IgD-negative memory B cell (primary cell): ENCODE measurements at regions not wholly inside any gene's neighbourhood (a gene's known extent, or its start where the extent isn't known, plus 50 kb on each side); places are given as distances from the start of the nearest gene placed in this dataset.

Source experiments
- H3K27ac Mint-ChIP-seq, 3 donors: one replicate each; pipeline ENCODE4 v1.8.0; 2020 to 2022; ENCODE audit warnings: mild to moderate bottlenecking in 3 of 3, mixed read lengths in 3 of 3, moderate library complexity in 1 of 3
- H3K27me3 Mint-ChIP-seq: one replicate; pipeline ENCODE4 v1.8.0; 2021; ENCODE audit warnings: mixed read lengths
- H3K36me3 Mint-ChIP-seq: one replicate; pipeline ENCODE4 v1.8.0; 2020; ENCODE audit warnings: mild to moderate bottlenecking, mixed read lengths
- H3K4me1 Mint-ChIP-seq, 3 donors: one replicate each; pipeline ENCODE4 v1.8.0; 2020 to 2022; ENCODE audit warnings: mixed read lengths in 3 of 3, mild to moderate bottlenecking in 1 of 3
- H3K4me3 Mint-ChIP-seq, 4 donors: one replicate each; pipeline ENCODE4 v1.8.0; 2020 to 2022; ENCODE audit warnings: mild to moderate bottlenecking in 4 of 4, mixed read lengths in 4 of 4, moderate library complexity in 3 of 4
- H3K9me3 Mint-ChIP-seq, 3 donors: one replicate each; pipeline ENCODE4 v1.8.0; 2020 to 2021; ENCODE audit warnings: mixed read lengths in 3 of 3, mild to moderate bottlenecking in 1 of 3

DNA sequence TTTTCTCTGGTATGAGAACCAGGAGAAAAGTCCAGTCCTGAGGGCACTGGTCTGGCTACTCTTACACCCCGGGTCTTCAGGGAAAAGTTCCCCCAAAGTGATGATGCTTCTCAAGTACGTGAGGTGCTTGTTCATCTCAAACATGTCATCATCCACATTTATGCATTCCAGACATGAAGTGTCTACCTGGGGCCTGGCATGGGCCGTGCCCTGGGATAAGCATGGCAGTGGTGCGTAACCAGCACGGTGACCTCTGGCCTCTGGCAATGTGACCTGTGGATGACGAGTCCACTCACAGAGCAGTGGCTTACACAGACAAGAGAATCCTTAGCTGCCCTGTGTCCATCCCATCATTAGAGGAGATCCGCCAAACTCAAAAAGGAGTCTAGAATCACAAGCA, 74.8 kb upstream of the LGALSL start:
- Mint-ChIP-seq H3K9me3 (no peaks in the 10 kb centered on the region), H3K4me1 (peaks cover 0 to 3% (median 2%) of the 10 kb centered on the region in 3 donors), H3K36me3 (peaks cover 3% of the 10 kb centered on the region), H3K27me3 (peaks cover 10% of the 10 kb centered on the region), H3K27ac (no peak overlapping the region), H3K4me3 (no peak overlapping the region)

DNA sequence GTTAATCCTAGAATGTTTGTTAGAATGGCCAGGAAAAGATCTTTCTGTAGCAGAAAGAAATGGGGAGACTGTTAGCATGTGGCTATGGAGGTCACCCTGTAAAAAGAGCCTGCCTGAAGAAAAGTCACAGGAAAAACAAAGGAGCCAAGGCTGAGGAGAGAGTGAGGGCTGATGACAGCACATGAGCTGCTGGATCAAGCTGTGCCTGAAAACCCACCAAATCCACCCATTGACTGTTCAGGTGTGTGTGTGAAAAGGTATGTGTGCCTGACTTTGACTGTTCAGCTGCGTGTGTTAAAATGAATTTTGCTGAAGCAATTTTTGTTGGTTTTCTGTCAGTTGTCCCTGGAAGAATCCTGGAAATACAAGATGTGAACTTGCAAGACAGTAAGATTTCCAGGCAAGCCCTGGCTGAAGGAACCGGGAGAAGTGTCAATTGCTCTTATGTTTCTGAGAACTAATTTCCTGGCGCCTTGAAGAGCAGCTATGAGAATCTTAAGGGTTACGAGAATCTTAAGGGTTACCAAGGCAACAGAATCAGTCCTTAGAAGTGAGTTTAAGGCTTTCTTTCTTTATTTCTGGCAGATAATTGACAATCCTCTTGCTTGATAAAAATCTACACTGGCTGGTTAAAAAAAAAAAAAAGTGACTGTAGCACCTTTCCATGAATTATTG, 73.0 kb upstream of the LGALSL start:
- no peaks in the 10 kb centered on the region for H3K9me3 Mint-ChIP-seq
- no peak overlapping the region for H3K27ac Mint-ChIP-seq
- peaks cover 3% of the 10 kb centered on the region for H3K36me3 Mint-ChIP-seq
- peaks cover 0 to 3% (median 2%) of the 10 kb centered on the region in 3 donors for H3K4me1 Mint-ChIP-seq
- H3K27me3 Mint-ChIP-seq, result peaks cover 6% of the 10 kb centered on the region
- H3K4me3 Mint-ChIP-seq, result no peak overlapping the region

DNA sequence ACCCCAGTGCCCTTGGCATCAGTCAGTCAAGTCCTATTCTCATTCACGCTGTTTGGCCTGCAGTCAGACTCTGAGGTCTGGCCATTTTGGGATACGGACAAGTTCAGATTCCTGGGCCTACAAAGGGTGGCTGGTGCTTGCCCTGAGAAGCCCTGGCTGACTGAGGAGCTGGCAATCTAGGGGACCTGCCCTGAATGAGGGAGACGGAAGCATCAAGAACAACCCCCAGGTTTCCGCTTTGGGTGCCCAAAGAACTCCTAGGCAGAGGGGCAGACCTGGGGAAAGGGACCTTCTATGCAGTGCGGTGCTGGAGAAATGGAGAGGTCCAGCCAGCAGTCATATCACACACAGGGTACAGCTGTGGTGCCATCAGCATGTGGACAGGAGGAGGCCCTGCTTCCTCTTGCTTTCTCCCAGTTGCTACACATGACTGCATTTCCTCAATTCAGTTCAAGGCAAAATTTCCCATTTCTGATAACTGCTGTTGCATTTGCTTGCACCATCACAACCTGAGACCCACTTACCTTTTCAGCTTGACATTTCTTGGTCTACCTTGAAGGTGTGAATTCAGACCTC, 70.9 kb upstream of the LGALSL start:
- peaks cover 2% of the 10 kb centered on the region for H3K27me3 Mint-ChIP-seq
- no peaks in the 10 kb centered on the region for H3K9me3 Mint-ChIP-seq
- peaks cover 0 to 2% (median 0%) of the 10 kb centered on the region in 3 donors for H3K4me1 Mint-ChIP-seq
- no peak overlapping the region for H3K27ac Mint-ChIP-seq
- H3K4me3 Mint-ChIP-seq, result no peak overlapping the region
- H3K36me3 Mint-ChIP-seq, result peaks cover 2% of the 10 kb centered on the region

DNA sequence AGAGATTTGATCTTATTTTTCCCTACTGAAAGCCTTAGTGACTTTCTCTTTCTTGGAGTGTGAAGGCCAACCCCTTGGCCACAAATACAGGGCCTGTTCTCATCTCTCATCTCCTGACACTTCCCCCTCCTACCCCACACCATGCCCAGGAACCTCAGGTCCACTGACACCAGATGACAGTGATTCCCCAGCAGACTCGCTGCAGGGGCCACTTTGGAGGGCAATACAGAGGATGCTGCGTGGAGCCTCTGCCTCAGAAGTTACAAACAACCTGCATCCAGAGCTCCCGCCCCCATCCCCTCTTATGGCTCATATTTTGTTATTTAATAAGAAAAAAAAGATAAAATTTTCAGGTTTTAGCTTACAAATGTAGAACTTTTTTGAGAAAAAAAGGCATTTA, 70.1 kb upstream of the LGALSL start:
- Mint-ChIP-seq H3K4me1 (peaks cover 0 to 2% (median 0%) of the 10 kb centered on the region in 3 donors), H3K36me3 (peaks cover 2% of the 10 kb centered on the region), H3K27me3 (no peaks in the 10 kb centered on the region), H3K9me3 (no peaks in the 10 kb centered on the region), H3K27ac (no peak overlapping the region), H3K4me3 (no peak overlapping the region)

DNA sequence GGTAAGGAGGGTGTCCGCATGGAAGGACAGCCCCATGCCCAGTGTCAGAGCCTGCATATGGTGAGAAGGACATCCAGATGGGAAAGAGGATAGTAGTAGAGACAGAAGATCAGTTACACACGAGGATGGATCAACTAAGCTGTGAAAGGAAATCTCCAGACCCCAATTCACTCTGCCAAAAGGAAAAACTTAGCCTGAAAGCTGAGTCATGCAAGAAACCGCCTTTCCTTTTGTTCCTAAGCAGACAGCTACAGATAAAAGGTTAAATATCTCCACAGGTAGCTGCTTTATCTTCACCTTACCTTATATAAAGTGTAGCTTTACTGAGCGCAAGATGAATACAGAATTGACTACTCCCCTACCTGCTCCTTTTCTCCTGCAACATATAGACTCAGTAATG, 67.3 kb upstream of the LGALSL start:
- H3K4me3 Mint-ChIP-seq, result peak overlapping the region in 1 of 4 donors; percentile 19
- H3K36me3 Mint-ChIP-seq, result peaks cover 5% of the 10 kb centered on the region
- no peak overlapping the region for H3K27ac Mint-ChIP-seq
- H3K4me1 Mint-ChIP-seq, result peaks cover 0 to 2% (median 0%) of the 10 kb centered on the region in 3 donors
- H3K27me3 Mint-ChIP-seq, result no peaks in the 10 kb centered on the region
- peaks cover 0 to 14% (median 4%) of the 10 kb centered on the region in 3 donors for H3K9me3 Mint-ChIP-seq

DNA sequence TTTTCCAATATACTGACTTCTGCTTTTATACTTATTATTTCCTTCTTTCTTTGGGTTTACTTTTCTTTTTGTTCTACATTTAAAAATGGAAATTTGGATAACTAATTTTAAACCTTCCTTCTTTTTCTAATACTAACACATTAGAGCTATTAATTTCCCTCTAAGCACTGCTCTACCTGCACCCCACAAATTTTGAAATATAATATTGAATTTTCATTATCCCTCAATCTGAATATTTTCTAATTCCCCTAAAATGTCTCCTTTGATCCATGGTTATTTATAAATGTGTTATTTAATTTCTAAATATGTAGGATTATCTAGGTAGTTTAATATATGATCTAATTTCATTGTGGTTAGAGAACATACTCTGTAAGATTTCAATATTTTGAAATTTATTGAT, 63.4 kb upstream of the LGALSL start:
- Mint-ChIP-seq H3K27ac (no peak overlapping the region), H3K9me3 (peaks cover 0 to 14% (median 4%) of the 10 kb centered on the region in 3 donors), H3K27me3 (peaks cover 2% of the 10 kb centered on the region), H3K4me1 (no peaks in the 10 kb centered on the region), H3K4me3 (no peak overlapping the region), H3K36me3 (peaks cover 7% of the 10 kb centered on the region)

DNA sequence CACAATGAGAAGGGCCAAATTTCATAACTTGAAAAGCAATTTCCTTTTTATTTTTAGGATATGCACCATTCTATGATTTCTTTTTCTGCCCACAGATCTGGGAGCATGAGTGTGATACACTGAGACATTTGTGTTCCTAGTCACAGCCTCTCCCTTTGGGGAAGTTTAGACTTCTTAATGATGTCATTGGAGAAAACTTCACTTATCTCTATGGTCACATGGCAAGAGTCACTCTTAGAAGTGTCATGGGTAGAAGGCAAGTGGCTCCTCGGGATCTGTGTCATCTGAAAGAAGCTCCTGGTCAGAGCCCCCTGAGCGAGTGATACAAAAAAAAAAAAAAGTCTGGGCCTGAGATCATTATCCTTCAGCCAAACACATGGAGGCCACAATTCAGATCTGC, 62.5 kb upstream of the LGALSL start:
- Mint-ChIP-seq H3K27ac (no peak overlapping the region), H3K36me3 (peaks cover 7% of the 10 kb centered on the region), H3K27me3 (peaks cover 2% of the 10 kb centered on the region), H3K9me3 (peaks cover 0 to 14% (median 4%) of the 10 kb centered on the region in 3 donors), H3K4me3 (no peak overlapping the region), H3K4me1 (no peaks in the 10 kb centered on the region)

DNA sequence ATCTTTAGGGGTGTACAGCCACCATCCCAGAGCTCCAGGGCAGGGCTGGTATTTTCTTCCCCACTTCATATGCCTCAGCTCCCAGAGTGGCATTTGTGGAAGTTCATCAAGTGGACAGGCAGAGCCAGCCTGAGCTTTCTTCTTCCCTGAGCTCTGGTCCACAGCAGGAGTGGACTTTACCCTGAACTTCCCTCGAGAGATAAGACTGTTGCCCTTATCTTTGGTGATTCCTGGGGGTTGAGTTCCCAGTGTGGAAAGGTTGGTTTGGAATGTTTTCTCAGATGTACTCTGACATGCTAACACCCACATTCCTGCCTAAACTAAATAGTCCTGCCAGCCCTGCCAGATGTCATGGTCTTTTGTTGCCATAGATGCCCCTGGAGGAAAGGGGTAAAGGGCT, 62.0 kb upstream of the LGALSL start:
- H3K27ac Mint-ChIP-seq, result no peak overlapping the region
- no peaks in the 10 kb centered on the region for H3K4me1 Mint-ChIP-seq
- H3K9me3 Mint-ChIP-seq, result peaks cover 0 to 14% (median 4%) of the 10 kb centered on the region in 3 donors
- peaks cover 7% of the 10 kb centered on the region for H3K36me3 Mint-ChIP-seq
- no peak overlapping the region for H3K4me3 Mint-ChIP-seq
- peaks cover 2% of the 10 kb centered on the region for H3K27me3 Mint-ChIP-seq

DNA sequence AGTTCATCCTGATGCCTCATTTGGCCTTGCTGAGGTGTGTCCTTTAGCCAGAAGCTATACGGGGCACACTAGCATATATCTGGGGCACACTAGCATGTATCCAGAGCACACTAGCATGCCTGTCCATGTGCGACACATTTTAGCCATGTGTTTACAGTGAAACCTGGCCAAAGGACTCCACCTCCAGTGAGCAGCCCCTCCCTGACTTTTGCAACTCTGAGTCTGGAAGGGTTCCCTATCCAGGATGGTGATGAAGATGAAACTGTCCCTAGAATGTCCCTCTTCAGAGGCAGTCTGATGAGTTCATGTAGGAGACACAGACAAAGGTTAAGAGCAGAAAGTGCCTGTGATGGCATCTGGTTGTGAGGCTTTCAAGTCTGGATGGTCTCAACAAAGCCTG, 61.4 kb upstream of the LGALSL start:
- no peak overlapping the region for H3K4me3 Mint-ChIP-seq
- H3K36me3 Mint-ChIP-seq, result peaks cover 7% of the 10 kb centered on the region
- no peaks in the 10 kb centered on the region for H3K4me1 Mint-ChIP-seq
- H3K27me3 Mint-ChIP-seq, result peaks cover 2% of the 10 kb centered on the region
- peaks cover 0 to 14% (median 4%) of the 10 kb centered on the region in 3 donors for H3K9me3 Mint-ChIP-seq
- no peak overlapping the region for H3K27ac Mint-ChIP-seq

DNA sequence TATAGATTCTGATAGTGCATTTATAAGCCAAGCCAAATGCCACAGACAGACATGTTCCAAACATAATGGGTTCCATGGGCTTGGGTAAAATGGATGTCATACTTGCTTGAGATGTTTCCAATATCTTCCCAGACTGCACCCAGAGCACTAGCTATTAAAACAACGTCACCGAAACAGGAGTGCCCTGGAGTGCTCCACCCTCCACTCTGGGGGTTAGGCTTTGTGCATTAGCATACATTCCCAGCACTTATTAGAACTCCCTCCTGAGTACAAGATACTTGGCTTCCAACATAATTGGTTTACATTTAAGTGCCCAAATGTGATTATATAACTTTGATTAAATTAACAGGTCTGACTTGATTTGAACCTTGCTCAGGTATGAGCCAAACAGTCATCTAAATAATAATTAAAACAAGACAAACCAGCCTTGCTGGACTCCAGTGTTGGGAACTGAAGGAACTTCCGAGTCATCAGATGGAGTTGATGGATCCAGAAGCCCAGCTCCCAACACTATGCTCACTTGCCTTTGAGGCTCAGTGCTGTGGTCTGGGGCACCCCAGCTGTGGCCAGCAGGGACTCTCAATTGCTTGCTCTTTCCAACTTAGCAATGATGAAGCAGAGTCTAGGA, 60.5 kb upstream of the LGALSL start:
- H3K36me3 Mint-ChIP-seq, result peaks cover 7% of the 10 kb centered on the region
- H3K27ac Mint-ChIP-seq, result no peak overlapping the region
- peaks cover 0 to 14% (median 4%) of the 10 kb centered on the region in 3 donors for H3K9me3 Mint-ChIP-seq
- H3K4me1 Mint-ChIP-seq, result peaks cover 0 to 2% (median 0%) of the 10 kb centered on the region in 3 donors
- H3K4me3 Mint-ChIP-seq, result no peak overlapping the region
- peaks cover 2% of the 10 kb centered on the region for H3K27me3 Mint-ChIP-seq

DNA sequence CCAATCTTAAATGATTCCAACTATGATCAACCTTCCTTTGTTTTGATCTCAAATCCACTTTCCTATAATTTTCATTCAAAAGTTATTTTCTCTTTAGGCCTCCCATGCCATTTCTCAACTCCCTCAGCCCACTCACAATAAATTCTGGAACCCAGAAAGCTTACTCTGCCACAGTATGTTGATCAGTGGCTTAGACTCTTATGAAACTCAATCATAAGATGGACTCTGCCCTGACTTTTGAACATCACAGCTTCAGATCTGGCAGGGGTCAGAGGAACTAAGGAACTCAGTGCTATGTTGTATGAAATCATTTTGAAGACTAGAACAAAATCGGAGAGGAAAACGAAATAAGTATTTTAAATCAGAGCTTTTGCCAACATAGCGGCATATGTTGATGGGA, 59.8 kb upstream of the LGALSL start:
- peaks cover 2% of the 10 kb centered on the region for H3K27me3 Mint-ChIP-seq
- H3K9me3 Mint-ChIP-seq, result peaks cover 0 to 14% (median 4%) of the 10 kb centered on the region in 3 donors
- peaks cover 0 to 2% (median 2%) of the 10 kb centered on the region in 3 donors for H3K4me1 Mint-ChIP-seq
- no peak overlapping the region for H3K4me3 Mint-ChIP-seq
- H3K36me3 Mint-ChIP-seq, result peaks cover 7% of the 10 kb centered on the region
- no peak overlapping the region for H3K27ac Mint-ChIP-seq

DNA sequence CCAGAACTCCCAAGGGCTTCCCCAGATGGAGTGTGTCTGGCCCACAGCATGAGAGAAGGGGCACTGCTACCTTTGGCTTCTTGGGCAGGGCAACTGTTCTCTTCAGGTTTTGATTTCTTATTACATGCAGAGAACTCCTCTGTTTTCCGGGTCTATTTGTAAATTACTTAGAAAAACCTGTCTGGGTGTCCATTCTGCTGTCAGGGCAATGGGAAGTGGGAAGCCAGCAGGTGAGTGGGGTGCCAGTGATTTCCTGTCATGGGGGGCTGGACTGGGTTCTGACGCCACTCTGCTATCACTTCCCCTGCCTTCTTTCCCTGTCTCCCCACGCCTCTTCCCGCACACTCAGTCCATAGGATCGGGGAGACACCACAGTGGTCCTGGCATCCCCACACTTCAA, 58.0 kb upstream of the LGALSL start:
- Mint-ChIP-seq H3K27me3 (peaks cover 5% of the 10 kb centered on the region), H3K9me3 (peaks cover 0 to 5% (median 0%) of the 10 kb centered on the region in 3 donors), H3K27ac (no peak overlapping the region), H3K4me3 (no peak overlapping the region), H3K4me1 (peaks cover 0 to 2% (median 2%) of the 10 kb centered on the region in 3 donors), H3K36me3 (peaks cover 5% of the 10 kb centered on the region)

DNA sequence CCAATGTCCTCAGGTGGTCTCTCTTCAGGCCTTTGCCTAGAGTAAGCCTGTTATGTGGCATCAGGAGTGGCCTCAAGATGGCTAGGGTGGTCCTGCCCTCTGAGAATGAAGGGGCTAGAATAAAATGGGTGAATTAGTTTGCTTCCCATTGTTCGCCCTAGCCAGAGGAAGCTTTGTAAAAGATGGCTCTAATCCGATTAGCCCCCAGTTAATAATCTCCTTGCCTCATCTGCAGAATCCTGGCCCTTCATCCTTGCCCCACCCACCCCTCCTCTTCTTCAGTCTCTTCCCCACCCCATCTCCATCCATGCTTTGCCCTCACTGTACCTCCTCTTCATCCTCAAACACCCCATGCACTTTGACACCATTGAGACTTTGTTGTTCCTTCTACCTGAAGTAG, 57.4 kb upstream of the LGALSL start:
- Mint-ChIP-seq H3K4me1 (peaks cover 0 to 2% (median 2%) of the 10 kb centered on the region in 3 donors), H3K27ac (no peak overlapping the region), H3K27me3 (peaks cover 5% of the 10 kb centered on the region), H3K9me3 (no peaks in the 10 kb centered on the region), H3K4me3 (no peak overlapping the region), H3K36me3 (peaks cover 2% of the 10 kb centered on the region)

DNA sequence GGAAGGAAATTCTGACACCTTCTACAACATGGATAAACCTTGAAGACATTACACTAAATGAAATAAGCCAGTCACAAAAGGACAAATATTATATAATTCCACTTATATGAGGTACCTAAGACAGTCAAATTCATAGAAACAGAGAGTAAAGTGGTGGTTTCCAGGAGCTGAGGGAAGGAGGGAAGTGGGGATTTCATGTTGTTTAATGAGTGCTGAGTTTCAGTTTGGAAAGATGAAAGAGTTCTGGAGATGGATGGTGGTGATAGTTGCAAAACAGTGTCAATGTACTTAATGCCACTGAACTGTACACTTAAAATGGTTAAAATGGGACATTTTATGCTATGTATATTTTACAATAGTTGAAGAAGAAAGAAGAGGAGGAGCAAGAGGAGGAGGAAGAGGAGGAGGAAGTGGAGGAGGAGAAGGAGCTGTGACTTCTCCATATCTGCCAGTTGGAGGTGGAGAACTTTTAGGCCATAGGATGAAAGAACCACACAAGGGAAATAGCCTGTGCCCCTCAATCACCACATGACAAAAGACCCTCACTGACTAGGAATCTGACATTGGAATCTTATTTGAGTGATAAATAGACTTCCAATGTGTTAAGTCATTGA, 55.3 kb upstream of the LGALSL start:
- peaks cover 3% of the 10 kb centered on the region for H3K27me3 Mint-ChIP-seq
- H3K27ac Mint-ChIP-seq, result no peak overlapping the region
- H3K4me3 Mint-ChIP-seq, result no peak overlapping the region
- peaks cover 2% of the 10 kb centered on the region for H3K36me3 Mint-ChIP-seq
- no peaks in the 10 kb centered on the region for H3K9me3 Mint-ChIP-seq
- peaks cover 0 to 4% (median 2%) of the 10 kb centered on the region in 3 donors for H3K4me1 Mint-ChIP-seq

DNA sequence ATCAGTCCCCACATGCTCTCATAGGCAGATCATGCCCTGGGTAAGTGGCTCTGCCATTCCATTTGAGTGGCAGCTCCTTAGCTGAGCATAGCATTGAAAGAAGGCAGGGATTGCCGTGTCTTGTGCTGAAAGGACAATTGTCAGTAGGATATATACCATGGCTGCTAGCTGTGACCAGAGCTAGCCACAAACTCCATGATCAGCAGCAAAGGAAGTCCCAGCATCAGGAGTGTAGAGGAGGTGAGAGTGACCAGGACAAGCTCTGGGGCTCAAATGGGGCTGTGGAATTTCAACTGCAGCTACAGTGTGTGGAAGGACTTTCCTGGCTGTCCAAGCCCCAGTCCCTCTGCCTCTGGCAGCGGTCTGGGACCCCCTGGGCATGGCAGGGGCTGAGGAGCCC, 54.4 kb upstream of the LGALSL start:
- H3K9me3 Mint-ChIP-seq, result no peaks in the 10 kb centered on the region
- H3K4me3 Mint-ChIP-seq, result no peak overlapping the region
- no peak overlapping the region for H3K27ac Mint-ChIP-seq
- H3K4me1 Mint-ChIP-seq, result peaks cover 0 to 9% (median 4%) of the 10 kb centered on the region in 3 donors
- peaks cover 3% of the 10 kb centered on the region for H3K27me3 Mint-ChIP-seq
- peaks cover 2% of the 10 kb centered on the region for H3K36me3 Mint-ChIP-seq
